OCI-LY3 (cell line): ENCODE measurements at regions not wholly inside any gene's neighbourhood (a gene's known extent, or its start where the extent isn't known, plus 50 kb on each side); places are given as distances from the start of the nearest gene placed in this dataset.

ENCODE experiments used
- CTCF ChIP-seq: fragments of 200-600, 300-600 bp; sonication (generic); IDR thresholded peaks from 2 replicates; pipeline ENCODE4 v1.5.1; 2014; ENCODE audit warnings: antibody characterized with exemption, low read length, low read depth
- EZH2phosphoT487 ChIP-seq: fragments of 200-600 bp; shearing (Covaris generic); IDR thresholded peaks from 2 replicates; pipeline ENCODE4 v1.6.1; 2018; ENCODE audit warnings: antibody characterized with exemption, mixed run types, low read depth

GRCh38 chr10:110358869-110359629 is 54.3 kb upstream of the SMNDC1 start:
- TF ChIP-seq CTCF (no peak), EZH2phosphoT487 (no peak)
